WTC11 (cell line): ENCODE measurements at regions not wholly inside any gene's neighbourhood (a gene's known extent, or its start where the extent isn't known, plus 50 kb on each side); places are given as distances from the start of the nearest gene placed in this dataset.

Experiments used
- ATAC-seq: fragments of 200-7000 bp; cut with Tn5 transposase; 2 replicates; pipeline ENCODE4 v1.10.0; 2021; ENCODE audit warnings: mild to moderate bottlenecking, moderate library complexity
- CTCF ChIA-PET: fragments of 300-600 bp; sonication (Branson Sonifier 250); formaldehyde crosslinking; loops from one replicate; lab custom pipeline; 2021; ENCODE audit warnings: antibody characterized with exemption; lab: Charles Lee
- POLR2A ChIA-PET: fragments of 350-600 bp; sonication (Branson Sonifier 250); formaldehyde crosslinking; loops from one replicate; lab custom pipeline; 2021; ENCODE audit warnings: antibody characterized with exemption; lab: Charles Lee
- DNase-seq: peaks from one replicate; pipeline ENCODE4 v3.0.0; 2021; ENCODE audit warnings: low spot score
- H3K27ac Mint-ChIP-seq: 2 replicates; pipeline ENCODE4 v1.8.0; 2021; ENCODE audit warnings: mixed read lengths
- H3K27me3 Mint-ChIP-seq: 2 replicates; pipeline ENCODE4 v1.8.0; 2021; ENCODE audit warnings: low read depth, mild to moderate bottlenecking, moderate library complexity, mixed read lengths
- H3K36me3 Mint-ChIP-seq: 2 replicates; pipeline ENCODE4 v1.8.0; 2021; ENCODE audit warnings: mixed read lengths
- H3K4me1 Mint-ChIP-seq: 2 replicates; pipeline ENCODE4 v1.8.0; 2022; ENCODE audit warnings: mixed read lengths
- H3K4me3 Mint-ChIP-seq: 2 replicates; pipeline ENCODE4 v1.8.0; 2021; ENCODE audit warnings: mild to moderate bottlenecking, moderate library complexity, mixed read lengths
- H3K9me3 Mint-ChIP-seq: 2 replicates; pipeline ENCODE4 v1.8.0; 2021; ENCODE audit warnings: mixed read lengths
- ATF1 ChIP-seq: sonication (generic); formaldehyde crosslinking; IDR thresholded peaks from 2 replicates; pipeline ENCODE4 v1.8.1; 2023; ENCODE audit warnings: mild to moderate bottlenecking, moderate library complexity, missing genetic modification reagents
- CREM ChIP-seq: sonication (generic); formaldehyde crosslinking; IDR thresholded peaks from 2 replicates; pipeline ENCODE4 v1.8.1; 2022; ENCODE audit warnings: mild to moderate bottlenecking, missing genetic modification reagents, moderate library complexity
- CTCF ChIP-seq: fragments of 200-600 bp; IDR thresholded peaks from 2 replicates; pipeline ENCODE4 v1.8.0; 2022; ENCODE audit warnings: antibody characterized with exemption
- ERG ChIP-seq: fragments of 250-450 bp; sonication (Bioruptor Pico); IDR thresholded peaks from 2 replicates; pipeline ENCODE4 v1.8.0; 2021; ENCODE audit warnings: mild to moderate bottlenecking
- ESRRA ChIP-seq: sonication (generic); formaldehyde crosslinking; IDR thresholded peaks from 2 replicates; pipeline ENCODE4 v1.8.1; 2022; ENCODE audit warnings: mild to moderate bottlenecking, missing genetic modification reagents, borderline replicate concordance
- FOXJ3 ChIP-seq: sonication (generic); formaldehyde crosslinking; IDR thresholded peaks from 2 replicates; pipeline ENCODE4 v1.9.0; 2021; ENCODE audit warnings: missing genetic modification reagents, mild to moderate bottlenecking, borderline replicate concordance
- FOXP1 ChIP-seq: sonication (generic); formaldehyde crosslinking; IDR thresholded peaks from 2 replicates; pipeline ENCODE4 v1.8.0; 2022; ENCODE audit warnings: missing genetic modification reagents, mild to moderate bottlenecking, moderate library complexity, borderline replicate concordance
- FOXP4 ChIP-seq: sonication (generic); formaldehyde crosslinking; IDR thresholded peaks from 2 replicates; pipeline ENCODE4 v1.8.0; 2022; ENCODE audit warnings: mild to moderate bottlenecking, missing genetic modification reagents
- GTF2I ChIP-seq: fragments of 250-450 bp; sonication (Bioruptor Pico); conservative IDR thresholded peaks from 2 replicates; pipeline ENCODE4 v1.4.0; 2021; ENCODE audit warnings: mild to moderate bottlenecking
- HMGA2 ChIP-seq: fragments of 250-450 bp; sonication (Bioruptor Pico); IDR thresholded peaks from 2 replicates; pipeline ENCODE4 v1.4.0; 2021; ENCODE audit warnings: mild to moderate bottlenecking, moderate library complexity
- JUN ChIP-seq: sonication (generic); formaldehyde crosslinking; IDR thresholded peaks from 2 replicates; pipeline ENCODE4 v1.8.0; 2023; ENCODE audit warnings: mild to moderate bottlenecking, missing genetic modification reagents
- MYBL2 ChIP-seq: sonication (generic); formaldehyde crosslinking; IDR thresholded peaks from 2 replicates; pipeline ENCODE4 v1.8.1; 2023; ENCODE audit warnings: mild to moderate bottlenecking, moderate library complexity, missing genetic modification reagents
- NFE2L1 ChIP-seq: sonication (generic); formaldehyde crosslinking; IDR thresholded peaks from 2 replicates; pipeline ENCODE4 v1.8.1; 2023; ENCODE audit warnings: missing genetic modification reagents
- NR1H2 ChIP-seq: sonication (generic); formaldehyde crosslinking; IDR thresholded peaks from 2 replicates; pipeline ENCODE4 v1.9.0; 2021; ENCODE audit warnings: mild to moderate bottlenecking, moderate library complexity, missing genetic modification reagents
- NR2C2 ChIP-seq: sonication (generic); formaldehyde crosslinking; IDR thresholded peaks from 2 replicates; pipeline ENCODE4 v1.8.0; 2022; ENCODE audit warnings: mild to moderate bottlenecking, missing genetic modification reagents
- RELA ChIP-seq: sonication (generic); formaldehyde crosslinking; IDR thresholded peaks from 2 replicates; pipeline ENCODE4 v1.8.1; 2022; ENCODE audit warnings: missing genetic modification reagents, mild to moderate bottlenecking, borderline replicate concordance
- SP1 ChIP-seq: sonication (generic); formaldehyde crosslinking; conservative IDR thresholded peaks from 2 replicates; pipeline ENCODE4 v1.8.1; 2022; ENCODE audit warnings: missing genetic modification reagents
- ZNF232 ChIP-seq: sonication (generic); formaldehyde crosslinking; IDR thresholded peaks from 2 replicates; pipeline ENCODE4 v1.8.0; 2022; ENCODE audit warnings: mild to moderate bottlenecking, missing genetic modification reagents
- ZNF423 ChIP-seq: fragments of 250-450 bp; sonication (Bioruptor Pico); IDR thresholded peaks from 2 replicates; pipeline ENCODE4 v2.1.2; 2022; ENCODE audit warnings: mild to moderate bottlenecking, moderate library complexity
- ZSCAN18 ChIP-seq: fragments of 250-450 bp; sonication (Bioruptor Pico); IDR thresholded peaks from 2 replicates; pipeline ENCODE4 v2.1.2; 2022; ENCODE audit warnings: mild to moderate bottlenecking, moderate library complexity

- ATAC-seq (no peak), DNase-seq (no peak)
- no peaks in the 10 kb centered on the region for H3K9me3 Mint-ChIP-seq
- TF ChIP-seq NR2C2 (CRISPR knock-in tag): no peak
- TF ChIP-seq MYBL2: no peak
- TF ChIP-seq ESRRA (CRISPR knock-in tag): no peak
- TF ChIP-seq SP1: no peak
- no peak for TF ChIP-seq CTCF
- TF ChIP-seq RELA (CRISPR knock-in tag): no peak
- no peak for TF ChIP-seq FOXJ3 (CRISPR knock-in tag)
- no peak for TF ChIP-seq ZNF232 (CRISPR knock-in tag)
- TF ChIP-seq FOXP4 (CRISPR knock-in tag): no peak
- no peak for TF ChIP-seq ZNF423 (CRISPR knock-in tag)
- no peak for TF ChIP-seq HMGA2 (CRISPR knock-in tag)
- TF ChIP-seq ATF1 (CRISPR knock-in tag): no peak
- TF ChIP-seq FOXP1 (CRISPR knock-in tag): no peak
- TF ChIP-seq NFE2L1 (CRISPR knock-in tag): no peak
- TF ChIP-seq NR1H2: no peak
- TF ChIP-seq JUN (CRISPR knock-in tag): no peak
- no peak for TF ChIP-seq ZSCAN18 (CRISPR knock-in tag)
- TF ChIP-seq CREM (CRISPR knock-in tag): no peak
- CTCF ChIA-PET: no interaction called here
- peaks cover 13% of the 10 kb centered on the region for H3K4me1 Mint-ChIP-seq
- H3K27me3 Mint-ChIP-seq: no peaks in the 10 kb centered on the region
- no peaks in the 10 kb centered on the region for H3K36me3 Mint-ChIP-seq
- no peak overlapping the region for H3K27ac Mint-ChIP-seq
- no peak overlapping the region for H3K4me3 Mint-ChIP-seq
- POLR2A ChIA-PET: no interaction called here
Observed at GRCh38 chr20:6866741-6867140, 99.3 kb downstream of the BMP2 start.

- H3K4me1 Mint-ChIP-seq: peaks cover 7% of the 10 kb centered on the region
- no peak for DNase-seq
- no peaks in the 10 kb centered on the region for H3K9me3 Mint-ChIP-seq
- H3K36me3 Mint-ChIP-seq: no peaks in the 10 kb centered on the region
- no peak for ATAC-seq
- H3K27me3 Mint-ChIP-seq: no peaks in the 10 kb centered on the region
- ChIA-PET CTCF (no interaction called here), POLR2A (no interaction called here)
- H3K4me3 Mint-ChIP-seq: no peak overlapping the region
- no peak overlapping the region for H3K27ac Mint-ChIP-seq
- TF ChIP-seq GTF2I (CRISPR knock-in tag): no peak
- no peak for TF ChIP-seq ERG (CRISPR knock-in tag)
Observed at GRCh38 chr20:6868861-6869260, 101.4 kb downstream of the BMP2 start.
